VCaP (cell line): ENCODE measurements at regions not wholly inside any gene's neighbourhood (a gene's known extent, or its start where the extent isn't known, plus 50 kb on each side); places are given as distances from the start of the nearest gene placed in this dataset.
"Not testable (repeated sequence)": the region's sequence is repeated elsewhere in the genome, so short reads cannot be mapped to it uniquely, and the experiment has no call there.

Experiments used
- H3K27ac ChIP-seq: fragments of 450-650 bp; 2 replicates; pipeline ENCODE4 v1.5.1; 2017
- TF ChIP-seq, protein P1 (sequence below): fragments of 450-650 bp; conservative IDR thresholded peaks from 2 replicates; pipeline ENCODE4 v1.5.1; 2017; ENCODE audit warnings: mild to moderate bottlenecking, moderate library complexity

GRCh38 chr16:65375651-65376050 is 253.8 kb upstream of the CDH11 start:
- H3K27ac ChIP-seq: no peak overlapping the region
- TF ChIP-seq, protein P1, sequence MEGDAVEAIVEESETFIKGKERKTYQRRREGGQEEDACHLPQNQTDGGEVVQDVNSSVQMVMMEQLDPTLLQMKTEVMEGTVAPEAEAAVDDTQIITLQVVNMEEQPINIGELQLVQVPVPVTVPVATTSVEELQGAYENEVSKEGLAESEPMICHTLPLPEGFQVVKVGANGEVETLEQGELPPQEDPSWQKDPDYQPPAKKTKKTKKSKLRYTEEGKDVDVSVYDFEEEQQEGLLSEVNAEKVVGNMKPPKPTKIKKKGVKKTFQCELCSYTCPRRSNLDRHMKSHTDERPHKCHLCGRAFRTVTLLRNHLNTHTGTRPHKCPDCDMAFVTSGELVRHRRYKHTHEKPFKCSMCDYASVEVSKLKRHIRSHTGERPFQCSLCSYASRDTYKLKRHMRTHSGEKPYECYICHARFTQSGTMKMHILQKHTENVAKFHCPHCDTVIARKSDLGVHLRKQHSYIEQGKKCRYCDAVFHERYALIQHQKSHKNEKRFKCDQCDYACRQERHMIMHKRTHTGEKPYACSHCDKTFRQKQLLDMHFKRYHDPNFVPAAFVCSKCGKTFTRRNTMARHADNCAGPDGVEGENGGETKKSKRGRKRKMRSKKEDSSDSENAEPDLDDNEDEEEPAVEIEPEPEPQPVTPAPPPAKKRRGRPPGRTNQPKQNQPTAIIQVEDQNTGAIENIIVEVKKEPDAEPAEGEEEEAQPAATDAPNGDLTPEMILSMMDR: no peak

DNA sequence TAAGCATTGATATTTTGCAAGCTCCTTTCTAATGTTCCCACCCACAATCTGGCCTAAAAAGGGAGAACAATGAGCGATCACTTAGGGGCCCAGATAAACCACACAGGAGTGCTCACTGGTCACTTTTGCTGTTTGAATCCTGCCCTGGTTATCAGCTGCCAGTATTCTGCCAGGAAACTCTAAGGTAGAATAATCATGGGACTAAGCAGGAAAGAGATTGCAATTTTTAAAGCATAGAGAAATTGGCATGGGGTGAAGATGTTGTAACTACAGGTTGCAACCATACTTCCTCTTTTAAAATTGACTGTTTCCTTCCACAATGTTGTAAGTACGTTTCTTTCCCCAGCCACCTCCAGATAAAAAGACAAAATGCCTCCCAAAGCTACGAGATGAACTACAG is 251.2 kb upstream of the CDH11 start:
- TF ChIP-seq, protein P1: no peak
- H3K27ac ChIP-seq: no peak overlapping the region

GRCh38 chr16:65372171-65372570 is 250.3 kb upstream of the CDH11 start:
- H3K27ac ChIP-seq: no peak overlapping the region
- TF ChIP-seq, protein P1: no peak

DNA sequence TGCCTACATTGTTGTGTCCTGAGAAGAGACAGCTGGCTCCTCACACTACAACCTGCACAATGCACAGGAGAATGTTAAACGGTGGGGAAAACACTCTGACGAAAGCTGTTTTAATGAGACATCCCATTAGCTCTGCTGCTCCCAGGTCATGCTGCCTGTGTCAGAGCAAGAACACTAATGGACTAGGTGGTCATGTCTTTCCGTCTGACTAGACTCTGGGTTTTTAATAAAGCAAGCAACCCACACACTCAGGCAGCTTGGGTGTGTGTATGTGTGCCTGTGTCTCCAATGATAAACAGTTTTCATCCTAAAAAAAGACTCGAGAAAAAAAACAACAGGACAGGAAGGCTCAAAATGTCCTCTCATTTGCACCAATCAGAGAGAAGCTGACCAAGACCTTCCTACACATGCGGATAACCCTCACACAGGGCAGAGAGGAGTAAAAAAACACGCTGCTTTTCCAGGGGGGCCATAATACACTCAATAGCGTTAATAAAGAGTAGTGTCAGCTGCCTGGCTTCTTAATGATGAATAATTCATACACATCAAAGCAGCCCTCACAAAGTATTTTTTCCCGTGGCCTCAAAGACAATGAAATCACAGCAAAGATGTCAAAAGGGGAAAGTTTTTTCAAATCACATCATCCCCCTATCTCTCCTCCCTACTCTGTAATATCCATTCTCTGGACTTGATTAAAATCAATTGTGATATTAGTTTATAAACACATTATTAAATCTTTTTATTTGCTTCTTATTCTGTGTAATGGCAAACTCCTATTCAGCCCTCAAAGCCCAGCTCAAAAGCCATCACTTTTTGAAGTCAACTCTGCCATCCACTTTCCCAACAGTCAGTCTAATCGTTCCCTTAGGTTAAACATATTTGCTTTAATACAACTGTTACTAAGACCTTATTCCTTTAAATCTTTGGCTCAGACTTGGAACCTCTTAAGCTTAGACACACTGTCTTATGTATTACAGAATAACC is 244.2 kb upstream of the CDH11 start:
- H3K27ac ChIP-seq: no peak overlapping the region
- TF ChIP-seq, protein P1: no peak

DNA sequence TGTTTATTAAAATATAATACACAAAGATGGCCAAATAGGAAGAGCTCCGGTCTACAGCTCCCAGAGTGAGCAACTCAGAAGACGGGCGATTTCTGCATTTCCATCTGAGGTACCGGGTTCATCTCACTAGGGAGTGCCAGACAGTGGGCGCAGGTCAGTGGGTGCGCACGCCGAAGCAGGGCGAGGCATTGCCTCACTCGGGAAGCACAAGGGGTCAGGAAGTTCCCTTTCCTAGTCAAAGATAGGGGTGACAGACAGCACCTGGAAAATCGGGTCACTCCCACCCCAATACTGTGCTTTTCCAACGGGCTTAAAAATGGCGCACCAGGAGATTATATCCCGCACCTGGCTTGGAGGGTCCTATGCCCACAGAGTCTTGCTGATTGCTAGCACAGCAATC is 234.9 kb upstream of the CDH11 start:
- not testable (repeated sequence) for H3K27ac ChIP-seq

DNA sequence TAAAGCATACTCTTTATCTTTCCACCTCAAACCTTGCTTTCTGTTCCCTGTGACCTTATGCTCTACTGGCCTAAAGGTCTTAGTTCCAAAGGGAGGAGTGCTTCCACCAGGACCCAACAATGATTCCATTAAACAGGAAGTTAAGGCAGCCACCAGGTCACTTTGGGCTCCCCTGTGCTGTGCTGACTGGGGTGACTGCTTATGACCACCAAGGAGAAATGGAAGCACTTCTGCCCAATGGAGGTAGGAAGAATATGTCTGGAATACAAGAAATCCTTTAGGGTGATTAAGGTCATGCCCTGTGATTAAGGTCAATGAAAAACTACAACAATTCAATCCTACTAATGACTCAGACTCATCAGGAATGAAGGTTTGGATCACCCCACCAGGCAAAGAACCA is 233.8 kb upstream of the CDH11 start:
- no peak overlapping the region for H3K27ac ChIP-seq
- TF ChIP-seq, protein P1: no peak

DNA sequence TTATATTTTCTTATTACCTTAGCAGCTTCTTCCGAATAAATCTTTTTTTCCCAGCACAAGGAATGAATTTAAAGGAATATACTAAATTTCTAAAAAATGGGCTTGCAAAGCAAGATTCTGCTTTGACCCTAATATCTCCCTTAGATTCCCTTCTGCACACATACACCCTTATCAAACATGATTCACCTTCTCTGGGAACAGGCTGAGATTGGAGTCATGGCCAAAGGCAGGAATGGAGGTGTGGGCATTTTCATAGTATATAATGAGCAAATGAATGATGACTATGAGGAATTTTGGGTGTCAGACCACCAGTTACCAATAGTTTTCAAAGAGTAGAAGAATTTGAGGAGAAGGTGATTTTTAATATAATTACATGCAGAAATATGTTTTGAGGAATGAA is 231.3 kb upstream of the CDH11 start:
- H3K27ac ChIP-seq: no peak overlapping the region
- TF ChIP-seq, protein P1: no peak

DNA sequence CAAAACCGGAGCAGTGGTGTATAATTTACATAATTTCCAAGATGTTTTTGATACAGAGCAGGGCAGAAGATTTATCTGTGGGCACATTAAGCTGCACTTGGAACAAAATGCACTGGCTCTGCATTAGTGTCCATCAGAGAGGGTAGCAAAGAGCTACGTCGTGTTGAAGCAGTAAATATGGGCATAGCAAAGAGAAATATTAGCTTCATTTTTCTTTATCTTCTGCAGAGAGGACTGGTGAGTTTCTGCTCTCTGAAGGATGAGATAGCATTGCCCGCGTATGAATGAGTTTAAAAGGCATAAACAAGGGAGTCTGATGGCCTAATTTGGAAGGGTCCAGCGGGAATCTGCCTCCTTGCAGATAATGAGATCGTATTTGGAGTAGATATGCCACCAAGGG is 227.8 kb upstream of the CDH11 start:
- TF ChIP-seq, protein P1: no peak
- no peak overlapping the region for H3K27ac ChIP-seq
